ENCODE measurements at regions not wholly inside any gene's neighbourhood (a gene's known extent, or its start where the extent isn't known, plus 50 kb on each side); places are given as distances from the start of the nearest gene placed in this dataset.
A peak's percentile ranks its signal among the peaks of the same experiment; 100 is the strongest.

GRCh38 chr11:122020902-122021301 is 95.1 kb downstream of the BLID start:
- Histone ChIP-seq H3K36me3 (no peaks in the 10 kb centered on the region), H3K27me3 (no peaks in the 10 kb centered on the region), H3K4me1 (peaks cover 18 to 19% of the 10 kb centered on the region in 2 donors), H3K9me3 (no peaks in the 10 kb centered on the region), H3K27ac (peak overlapping the region in 1 of 3 donors; percentile 50), H3K4me3 (replicated peaks in 1 of 3) (no peak overlapping the region)
- intact Hi-C loops (cut with DNase I), result no loop called here
- no peak for DNase-seq
- TF ChIP-seq POLR2A (IDR thresholded peaks at IDR 0.05), result no peak
- peak in 1 of 6 experiments; percentile 19 for TF ChIP-seq CTCF (IDR thresholded peaks at IDR 0.05)
- 46 to 52% methylated on average over 2 of the region's 2 CpGs for WGBS, 2 donors

GRCh38 chr11:122019908-122020694 is 95.9 kb downstream of the BLID start:
- 83 to 84% methylated on average over 3 of the region's 3 CpGs for WGBS, 2 donors
- Histone ChIP-seq H3K27me3 (no peaks in the 10 kb centered on the region), H3K4me1 (peaks cover 18 to 19% of the 10 kb centered on the region in 2 donors), H3K4me3 (replicated peaks in 1 of 3) (no peak overlapping the region), H3K27ac (peak overlapping the region in 1 of 3 donors; percentile 50), H3K9me3 (no peaks in the 10 kb centered on the region), H3K36me3 (no peaks in the 10 kb centered on the region)
- TF ChIP-seq POLR2A (IDR thresholded peaks at IDR 0.05), result no peak
- TF ChIP-seq CTCF (IDR thresholded peaks at IDR 0.05), result no peak
- intact Hi-C loops (cut with DNase I), result no loop called here
- no peak for DNase-seq

GRCh38 chr11:122007601-122008071 is 108.4 kb downstream of the BLID start:
- intact Hi-C loops (cut with DNase I), result no loop called here
- 65 to 75% methylated on average over 4 of the region's 4 CpGs for WGBS, 2 donors
- no peaks in the 10 kb centered on the region for H3K4me1 ChIP-seq
- H3K27ac ChIP-seq, result no peak overlapping the region
- H3K27me3 ChIP-seq, result no peaks in the 10 kb centered on the region
- no peaks in the 10 kb centered on the region for H3K9me3 ChIP-seq
- H3K4me3 ChIP-seq (replicated peaks in 1 of 3), result no peak overlapping the region
- no peaks in the 10 kb centered on the region for H3K36me3 ChIP-seq
- peak in 1 of 2 donors; percentile 12 for DNase-seq
- no peak for TF ChIP-seq POLR2A (IDR thresholded peaks at IDR 0.05)
- TF ChIP-seq CTCF (IDR thresholded peaks at IDR 0.05), result no peak

- H3K27me3 ChIP-seq, result no peaks in the 10 kb centered on the region
- no peaks in the 10 kb centered on the region for H3K4me1 ChIP-seq
- no peak overlapping the region for H3K27ac ChIP-seq
- no peaks in the 10 kb centered on the region for H3K36me3 ChIP-seq
- H3K9me3 ChIP-seq, result no peaks in the 10 kb centered on the region
- DNase-seq, result no peak
- no peak for TF ChIP-seq POLR2A (IDR thresholded peaks at IDR 0.05)
- no peak for TF ChIP-seq CTCF (IDR thresholded peaks at IDR 0.05)
- intact Hi-C loops (cut with DNase I), result no loop called here
- H3K4me3 ChIP-seq (replicated peaks in 1 of 3), result no peak overlapping the region
- 97% methylated on average over 1 of the region's 1 CpG for WGBS, 2 donors
These were observed 111.6 kb downstream of the BLID start for GRCh38 chr11:122004446-122004845.

GRCh38 chr11:122002926-122003325 is 113.1 kb downstream of the BLID start:
- TF ChIP-seq CTCF (IDR thresholded peaks at IDR 0.05) (no peak), POLR2A (IDR thresholded peaks at IDR 0.05) (no peak)

More at GRCh38 chr11:122002926-122003325, 113.1 kb downstream of the BLID start:
- intact Hi-C loops (cut with DNase I), result no loop called here
- Histone ChIP-seq H3K9me3 (no peaks in the 10 kb centered on the region), H3K27me3 (no peaks in the 10 kb centered on the region), H3K4me1 (no peaks in the 10 kb centered on the region), H3K36me3 (no peaks in the 10 kb centered on the region), H3K4me3 (replicated peaks in 1 of 3) (no peak overlapping the region), H3K27ac (no peak overlapping the region)
- WGBS, 2 donors, result 29 to 31% methylated on average over 1 of the region's 1 CpG
- DNase-seq, result no peak

Data from thyroid gland (tissue), 4 donors.